Hematopoietic multipotent progenitor cell treated with erythropoietin and hydrocortisone succinate and interleukin-3 and kit ligand, for 4 days (in vitro differentiated cells): ENCODE measurements at regions not wholly inside any gene's neighbourhood (a gene's known extent, or its start where the extent isn't known, plus 50 kb on each side); places are given as distances from the start of the nearest gene placed in this dataset.
"Not testable (repeated sequence)": the region's sequence is repeated elsewhere in the genome, so short reads cannot be mapped to it uniquely, and the experiment has no call there.

ENCODE experiments used
- DNase-seq: peaks from one replicate; pipeline ENCODE4 v3.0.0-alpha.2; 2015

DNA sequence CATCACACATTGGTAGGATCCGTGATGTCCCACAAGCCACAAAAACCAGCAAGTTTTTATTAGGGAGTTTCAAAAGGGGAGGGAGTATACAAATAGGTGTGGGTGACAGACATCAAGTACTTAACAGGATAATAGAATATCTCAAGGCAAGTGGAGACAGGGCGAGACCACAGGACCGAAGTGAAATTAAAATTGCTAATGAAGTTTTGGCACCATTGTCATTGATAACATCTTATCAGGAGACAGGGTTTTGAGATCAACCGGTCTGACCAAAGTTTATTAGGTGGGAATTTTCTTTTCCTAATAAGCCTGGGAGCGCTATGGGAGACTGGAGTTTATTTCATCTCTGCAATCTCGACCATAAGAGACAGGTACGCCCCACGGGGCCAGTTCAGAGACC lies 178.5 kb downstream of the OTOP1 start:
- not testable (repeated sequence) for DNase-seq

DNA sequence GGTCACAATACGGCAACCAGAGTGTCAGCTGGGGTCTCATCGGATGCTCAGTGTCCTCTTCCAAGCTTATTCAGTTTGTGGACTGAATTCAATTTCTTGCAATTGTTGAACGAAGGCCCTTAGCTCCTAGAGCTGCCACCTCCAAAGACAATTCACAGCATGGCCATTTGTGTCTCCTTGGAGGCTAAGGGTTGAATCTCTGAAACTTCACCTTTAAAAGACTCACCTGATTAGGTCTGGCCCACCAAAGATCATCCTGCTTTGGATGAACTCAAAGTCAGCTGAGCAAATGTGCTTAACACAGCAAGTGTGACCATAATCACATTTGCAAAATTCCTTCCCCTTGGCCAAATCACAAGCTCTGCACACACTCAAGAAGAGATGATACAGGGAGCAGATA lies 175.9 kb downstream of the OTOP1 start:
- DNase-seq = not testable (repeated sequence)

DNA sequence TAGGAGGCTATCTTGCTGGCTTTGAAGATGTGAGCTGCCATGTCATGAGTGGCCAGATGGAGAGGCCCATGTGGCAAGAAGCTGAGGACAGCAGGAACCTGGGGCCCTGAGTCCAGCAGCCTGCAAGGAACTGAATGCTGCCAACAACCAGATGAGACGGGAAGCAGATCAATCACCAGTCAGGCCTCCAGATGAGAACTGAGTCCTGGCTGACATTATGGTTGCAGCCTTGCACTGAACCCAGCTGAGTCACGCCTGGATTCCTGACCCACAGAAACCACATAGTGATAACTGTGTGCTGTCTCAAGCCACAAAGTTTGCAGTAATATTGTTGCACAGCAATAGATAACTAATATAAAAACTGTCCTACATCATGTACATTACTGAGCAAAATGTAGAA lies 173.8 kb downstream of the OTOP1 start:
- not testable (repeated sequence) for DNase-seq

DNA sequence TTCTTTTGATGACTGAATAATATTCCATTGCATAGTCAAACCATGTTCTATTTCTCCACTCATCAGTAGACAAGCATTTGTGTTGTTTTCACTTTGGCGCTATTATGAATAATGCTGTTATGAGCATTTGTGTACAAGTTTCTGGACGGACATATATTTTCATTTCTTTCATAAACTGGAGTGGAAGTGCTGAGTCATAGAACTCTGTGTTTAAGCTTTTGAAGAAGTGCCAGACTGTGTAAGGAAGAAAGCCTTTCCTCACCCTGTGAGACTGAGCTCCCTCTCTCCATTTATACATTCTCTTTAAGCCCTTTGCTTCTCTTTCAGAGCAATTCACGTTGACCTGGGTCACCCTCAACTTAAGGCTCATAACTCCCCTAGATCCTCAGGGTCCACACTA lies 169.5 kb downstream of the OTOP1 start:
- not testable (repeated sequence) for DNase-seq

DNA sequence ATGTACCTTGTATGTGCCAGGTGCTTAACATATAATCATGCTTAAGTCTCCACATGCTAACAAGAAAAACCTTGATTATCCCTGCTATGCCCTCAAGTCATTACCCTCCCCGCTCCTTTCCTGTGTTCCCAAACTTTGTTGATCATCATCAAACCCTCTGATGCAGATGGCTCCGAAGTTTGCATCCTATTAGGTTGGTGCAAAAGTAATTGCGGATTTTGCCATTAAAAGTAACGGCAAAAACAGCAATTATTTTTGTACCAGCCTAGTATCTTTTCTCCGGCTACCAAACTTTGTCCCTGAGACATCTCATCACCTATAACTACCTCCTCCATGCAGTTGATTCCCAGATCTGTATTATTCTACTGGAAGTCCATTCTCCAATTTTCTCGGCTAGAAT lies 142.6 kb downstream of the OTOP1 start:
- not testable (repeated sequence) for DNase-seq

DNA sequence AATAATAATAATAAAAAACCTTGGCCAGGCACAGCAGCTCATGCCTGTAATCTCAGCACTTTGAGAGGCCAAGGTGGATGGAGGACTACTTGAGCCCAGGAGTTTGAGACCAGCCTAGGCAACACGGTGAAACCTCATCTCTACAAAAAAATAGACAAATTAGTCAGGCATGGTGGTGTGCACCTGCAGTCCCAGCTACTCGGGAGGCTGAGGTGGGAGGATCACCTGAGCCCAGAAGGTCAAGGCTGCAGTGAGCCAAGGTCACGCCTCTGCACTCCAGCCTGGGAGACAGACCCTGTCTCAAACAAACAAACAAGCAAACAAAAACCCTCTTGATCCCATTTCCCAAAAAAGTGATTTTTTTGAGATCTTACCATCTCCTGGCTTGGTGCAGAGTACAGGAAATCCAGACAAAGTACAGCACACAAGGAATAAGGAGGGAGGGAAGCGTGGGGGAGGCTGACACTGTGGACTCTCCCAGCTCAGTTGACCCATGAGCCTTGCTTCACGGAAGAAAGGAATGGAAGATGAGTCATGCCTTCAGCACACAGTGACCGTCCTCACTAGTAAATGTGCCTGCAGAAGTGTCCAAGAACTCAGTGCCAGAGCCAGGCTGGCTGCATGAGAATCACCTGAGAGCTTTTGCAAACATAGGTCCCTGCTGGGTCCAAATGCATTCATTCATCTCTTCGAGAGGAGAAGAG lies 136.9 kb downstream of the OTOP1 start:
- not testable (repeated sequence) for DNase-seq

DNA sequence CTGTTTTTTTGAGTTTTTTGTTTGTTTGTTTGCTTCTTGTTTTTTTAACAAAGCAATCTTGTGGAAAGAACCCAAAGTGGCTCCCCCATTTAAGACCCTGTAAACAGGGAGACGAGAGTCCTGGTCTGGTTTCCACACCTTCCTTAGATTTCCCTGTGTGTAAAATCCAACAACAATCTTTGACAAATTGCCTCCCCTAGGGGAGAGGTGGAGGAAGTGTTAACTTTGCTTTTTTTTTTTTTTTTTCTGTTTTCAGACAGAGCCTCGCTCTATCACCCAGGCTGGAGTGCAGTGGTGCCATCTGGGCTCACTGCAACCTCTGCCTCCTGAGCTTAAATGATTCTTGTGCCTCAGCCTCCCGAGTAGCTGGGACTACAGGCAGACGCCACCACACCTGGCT lies 136.0 kb downstream of the OTOP1 start:
- not testable (repeated sequence) for DNase-seq

DNA sequence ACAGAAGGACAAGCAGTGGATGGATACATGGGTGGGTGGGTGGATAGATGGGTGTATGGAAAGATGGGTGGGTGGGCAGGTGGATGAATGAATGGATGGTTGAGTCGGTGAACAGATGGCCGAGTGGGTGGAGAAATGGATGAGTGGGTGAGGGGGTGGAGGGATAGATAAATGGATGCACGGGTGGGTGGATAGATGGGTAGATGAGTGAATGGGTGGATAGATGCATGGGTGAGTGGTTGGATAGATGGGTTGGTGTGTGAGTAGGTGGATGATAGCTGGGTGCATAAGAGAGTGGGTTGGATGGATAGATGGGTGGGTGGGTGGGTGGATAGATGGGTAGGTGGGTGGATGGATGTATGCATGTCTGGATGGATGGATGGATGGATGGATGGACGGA lies 134.6 kb downstream of the OTOP1 start:
- not testable (repeated sequence) for DNase-seq

DNA sequence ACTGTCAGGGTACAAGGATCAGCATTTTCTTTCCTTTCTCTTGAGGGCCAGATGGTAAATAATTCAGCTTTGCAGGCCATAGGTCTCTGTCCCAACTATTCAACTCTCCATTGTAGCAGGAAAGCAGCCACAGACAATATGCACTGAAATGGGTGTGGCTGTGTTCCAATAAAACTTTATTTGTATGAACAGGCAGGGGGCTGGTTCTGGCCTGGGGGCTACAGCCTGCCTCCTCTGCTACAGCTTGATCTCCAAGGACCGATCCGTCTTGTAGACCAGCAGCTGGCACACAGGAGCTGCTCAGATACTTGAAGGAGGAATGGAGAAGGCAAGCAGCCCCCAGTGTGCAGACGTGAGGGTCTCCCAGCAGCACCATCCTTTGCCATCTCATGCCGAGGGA lies 127.1 kb downstream of the OTOP1 start:
- DNase-seq = not testable (repeated sequence)

DNA sequence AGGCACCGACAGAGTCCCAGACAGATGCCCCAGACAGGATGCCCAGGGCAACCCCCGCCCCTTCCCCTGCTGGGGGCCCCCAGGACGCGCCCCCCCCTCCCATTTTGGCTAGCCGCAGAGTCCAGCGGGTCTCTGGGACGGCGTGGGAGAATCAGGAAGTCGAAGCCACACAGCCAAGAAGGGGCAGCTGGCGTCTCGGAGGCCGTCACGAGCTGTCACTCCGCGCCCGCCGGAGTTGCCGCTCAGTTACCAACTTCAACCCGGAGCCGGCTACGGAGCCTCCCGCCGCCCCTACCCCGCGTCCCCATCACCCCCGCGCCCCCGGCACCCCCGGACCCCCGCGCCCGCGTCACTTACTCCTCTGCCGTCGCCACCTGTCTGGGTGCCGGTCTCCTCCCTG lies 119.8 kb downstream of the OTOP1 start:
- DNase-seq = not testable (repeated sequence)

DNA sequence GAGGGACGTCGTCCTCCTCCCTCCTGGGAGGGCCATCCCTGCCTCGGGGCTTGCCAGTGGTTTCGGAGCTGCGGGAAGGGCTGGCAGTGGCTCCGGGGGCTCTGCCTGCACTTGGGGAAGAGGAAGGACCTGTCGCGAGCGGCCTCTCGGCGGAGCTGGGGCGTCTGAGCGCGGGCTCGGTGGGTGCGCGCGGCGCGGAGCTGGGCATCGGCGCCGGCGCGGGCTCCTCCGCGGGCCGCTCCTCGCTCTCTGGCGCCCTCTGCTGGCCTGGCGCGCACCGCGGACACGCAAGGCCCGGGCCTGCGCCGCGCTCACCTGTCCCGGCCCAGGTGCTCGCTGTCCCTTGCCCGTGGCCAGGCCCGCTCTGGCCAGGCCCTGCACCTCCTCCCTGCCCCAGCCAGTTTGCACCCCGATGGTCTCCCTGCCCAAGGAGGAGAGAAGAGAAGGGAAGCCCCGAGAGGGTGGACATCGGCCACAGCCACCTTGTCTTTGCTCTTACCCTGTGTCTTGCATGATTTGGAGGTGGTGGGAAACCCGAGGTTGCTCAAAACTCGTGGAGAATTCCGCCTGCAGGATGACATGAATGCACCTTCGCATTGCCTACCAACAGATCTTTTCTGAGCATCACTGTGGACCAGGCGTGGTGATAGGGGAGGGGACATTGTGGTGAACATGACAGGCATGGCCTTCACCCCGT lies 119.2 kb downstream of the OTOP1 start:
- peak; percentile 72 for DNase-seq

DNA sequence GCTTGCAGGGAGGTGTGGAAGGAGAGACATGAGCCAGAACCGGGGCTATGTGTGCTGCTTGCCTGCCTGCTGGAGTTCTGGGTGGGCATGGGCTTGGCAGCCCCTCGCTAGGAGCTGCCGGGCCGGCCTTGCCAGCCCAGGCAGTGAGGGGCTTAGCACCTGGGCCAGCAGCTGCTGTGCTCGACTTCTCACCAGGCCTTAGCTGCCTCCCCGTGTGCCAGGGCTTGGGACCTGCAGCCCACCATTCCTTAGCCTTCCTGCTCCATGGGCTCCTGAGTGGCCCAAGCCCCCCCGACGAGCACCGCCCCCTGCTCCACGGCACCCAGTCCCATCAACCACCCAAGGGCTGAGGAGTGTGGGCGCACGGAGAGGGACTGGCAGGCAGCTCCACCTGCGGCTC lies 111.3 kb downstream of the OTOP1 start:
- not testable (repeated sequence) for DNase-seq

DNA sequence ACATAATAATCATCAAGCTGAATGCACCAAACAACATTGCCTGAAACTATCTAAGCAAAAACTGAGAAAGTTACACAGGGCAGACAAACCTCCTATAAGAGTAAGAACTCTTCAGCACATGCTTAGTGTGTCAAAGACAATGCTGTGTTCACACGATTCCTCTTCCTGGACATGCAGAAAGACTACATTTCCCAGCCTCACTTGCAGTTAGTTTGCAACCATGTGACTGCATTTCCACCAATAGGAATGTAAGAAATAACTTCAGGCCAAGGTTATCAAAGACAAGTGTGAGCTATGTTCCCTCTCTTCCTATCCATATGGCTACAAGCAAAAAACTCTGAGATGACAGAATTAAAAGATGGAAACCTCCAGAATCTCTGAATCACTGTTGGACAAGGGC lies 109.8 kb downstream of the OTOP1 start:
- peak; percentile 26 for DNase-seq

DNA sequence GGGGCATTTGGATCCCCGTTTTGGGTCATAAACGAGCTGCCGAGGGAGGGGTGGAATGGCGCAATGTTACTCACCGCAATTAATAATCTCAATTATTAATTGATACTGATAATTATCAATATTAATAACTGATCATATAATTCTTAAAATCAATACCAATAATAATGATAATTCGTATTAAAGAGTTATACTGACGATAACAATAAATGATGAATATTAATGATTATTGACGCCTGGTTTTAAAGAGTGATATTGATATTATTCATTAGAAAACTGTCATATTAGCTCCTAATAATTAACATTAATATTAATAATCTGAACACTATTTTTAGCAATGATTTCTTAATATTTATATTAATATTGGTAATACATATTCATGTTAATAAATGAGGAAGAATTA lies 92.4 kb downstream of the OTOP1 start:
- DNase-seq = not testable (repeated sequence)

DNA sequence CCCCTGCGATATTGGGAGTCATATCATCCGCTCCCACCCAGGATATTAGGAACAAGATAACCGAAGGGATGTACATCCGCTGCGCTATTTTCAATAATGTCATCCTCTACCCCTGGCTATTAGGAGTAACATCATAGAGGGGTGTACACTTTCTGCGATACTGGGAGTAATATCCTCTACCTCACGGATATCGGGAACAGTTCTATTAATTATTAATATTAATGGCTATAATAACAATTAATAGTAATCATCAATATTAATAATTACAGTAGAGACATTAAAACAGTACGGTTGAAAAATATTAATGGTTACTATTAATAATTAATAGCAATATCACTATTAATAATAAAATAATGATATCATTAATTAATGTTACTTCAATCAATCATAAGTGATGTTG lies 90.1 kb downstream of the OTOP1 start:
- not testable (repeated sequence) for DNase-seq
